Colon (tissue), 2 donors: ENCODE measurements at regions not wholly inside any gene's neighbourhood (a gene's known extent, or its start where the extent isn't known, plus 50 kb on each side); places are given as distances from the start of the nearest gene placed in this dataset.
"Not testable (repeated sequence)": the region's sequence is repeated elsewhere in the genome, so short reads cannot be mapped to it uniquely, and the experiment has no call there.

Experiments
- FAIRE-seq: peaks from 2 replicates; lab custom pipeline; 2012; peaks lifted over from hg19 to GRCh38; lab: Jason Lieb, UNC
- donor health status: control.
- donor health status: control.

GRCh38 chr3:110957247-110958025, 114.2 kb upstream of the NECTIN3 start:
- no peak for FAIRE-seq

GRCh38 chr3:110958313-110959147, 113.1 kb upstream of the NECTIN3 start:
- no peak for FAIRE-seq

GRCh38 chr3:110965976-110966375, 105.6 kb upstream of the NECTIN3 start:
- FAIRE-seq, result no peak

- FAIRE-seq, result no peak
Observed at GRCh38 chr3:110966966-110967663, 104.5 kb upstream of the NECTIN3 start.

GRCh38 chr3:110968076-110968475, 103.5 kb upstream of the NECTIN3 start:
- no peak for FAIRE-seq

- FAIRE-seq, result no peak
Observed at GRCh38 chr3:110969229-110970211, 102.1 kb upstream of the NECTIN3 start.

- no peak for FAIRE-seq
Observed at GRCh38 chr3:110971010-110971601, 100.5 kb upstream of the NECTIN3 start.

GRCh38 chr3:110973263-110973895, 98.2 kb upstream of the NECTIN3 start:
- no peak for FAIRE-seq

GRCh38 chr3:110974902-110975301, 96.7 kb upstream of the NECTIN3 start:
- FAIRE-seq, result no peak

- no peak for FAIRE-seq
Observed at GRCh38 chr3:110984456-110985250, 87.0 kb upstream of the NECTIN3 start.

- no peak for FAIRE-seq
Observed at GRCh38 chr3:110989446-110989845, 82.2 kb upstream of the NECTIN3 start.

GRCh38 chr3:110995461-110996231, 76.0 kb upstream of the NECTIN3 start:
- no peak for FAIRE-seq

- not testable (repeated sequence) for FAIRE-seq
Observed at GRCh38 chr3:110998766-110999165, 72.8 kb upstream of the NECTIN3 start.

GRCh38 chr3:111006485-111006884, 65.1 kb upstream of the NECTIN3 start:
- FAIRE-seq, result not testable (repeated sequence)

GRCh38 chr3:111012388-111013248, 59.0 kb upstream of the NECTIN3 start:
- FAIRE-seq, result no peak
